ENCODE measurements at regions not wholly inside any gene's neighbourhood (a gene's known extent, or its start where the extent isn't known, plus 50 kb on each side); places are given as distances from the start of the nearest gene placed in this dataset.

GRCh38 chr3:13975686-13976085 is 95.8 kb upstream of the WNT7A start:
- no peaks in the 10 kb centered on the region for H3K4me1 Mint-ChIP-seq
- H3K9me3 Mint-ChIP-seq: peaks cover 25% of the 10 kb centered on the region
- H3K36me3 Mint-ChIP-seq (ENCODE audit: low read depth): no peaks in the 10 kb centered on the region
- H3K27me3 Mint-ChIP-seq (ENCODE audit: low read depth): peaks cover 17% of the 10 kb centered on the region
- no peak for TF ChIP-seq CTCF (IDR thresholded peaks at IDR 0.05; ENCODE audit: unreplicated experiment in 3 of 3)
- no peak overlapping the region for H3K27ac Mint-ChIP-seq
- H3K4me3 Mint-ChIP-seq: no peak overlapping the region

GRCh38 chr3:13972679-13973379 is 93.0 kb upstream of the WNT7A start:
- Mint-ChIP-seq H3K27me3 (ENCODE audit: low read depth) (peaks cover 20% of the 10 kb centered on the region), H3K9me3 (peaks cover 23% of the 10 kb centered on the region), H3K4me3 (no peak overlapping the region), H3K27ac (no peak overlapping the region), H3K4me1 (no peaks in the 10 kb centered on the region), H3K36me3 (ENCODE audit: low read depth) (no peaks in the 10 kb centered on the region)
- TF ChIP-seq CTCF (IDR thresholded peaks at IDR 0.05; ENCODE audit: unreplicated experiment in 3 of 3): no peak

- Mint-ChIP-seq H3K27ac (no peak overlapping the region), H3K4me1 (no peaks in the 10 kb centered on the region), H3K4me3 (no peak overlapping the region), H3K36me3 (ENCODE audit: low read depth) (no peaks in the 10 kb centered on the region), H3K27me3 (ENCODE audit: low read depth) (peaks cover 29% of the 10 kb centered on the region), H3K9me3 (peaks cover 7% of the 10 kb centered on the region)
- no peak for TF ChIP-seq CTCF (IDR thresholded peaks at IDR 0.05; ENCODE audit: unreplicated experiment in 3 of 3)
Measured at GRCh38 chr3:13966302-13966701, 86.4 kb upstream of the WNT7A start.

GRCh38 chr3:13963137-13963886 is 83.4 kb upstream of the WNT7A start:
- H3K36me3 Mint-ChIP-seq (ENCODE audit: low read depth): no peaks in the 10 kb centered on the region
- no peak overlapping the region for H3K4me3 Mint-ChIP-seq
- H3K27ac Mint-ChIP-seq: no peak overlapping the region
- TF ChIP-seq CTCF (IDR thresholded peaks at IDR 0.05; ENCODE audit: unreplicated experiment in 3 of 3): no peak
- peaks cover 9% of the 10 kb centered on the region for H3K9me3 Mint-ChIP-seq
- H3K4me1 Mint-ChIP-seq: no peaks in the 10 kb centered on the region
- peaks cover 37% of the 10 kb centered on the region for H3K27me3 Mint-ChIP-seq (ENCODE audit: low read depth)

GRCh38 chr3:13954741-13955483 is 75.0 kb upstream of the WNT7A start:
- H3K4me1 Mint-ChIP-seq: peaks cover 8% of the 10 kb centered on the region
- H3K27ac Mint-ChIP-seq: no peak overlapping the region
- H3K27me3 Mint-ChIP-seq (ENCODE audit: low read depth): peaks cover 22% of the 10 kb centered on the region
- no peak overlapping the region for H3K4me3 Mint-ChIP-seq
- peaks cover 10% of the 10 kb centered on the region for H3K9me3 Mint-ChIP-seq
- no peaks in the 10 kb centered on the region for H3K36me3 Mint-ChIP-seq (ENCODE audit: low read depth)
- no peak for TF ChIP-seq CTCF (IDR thresholded peaks at IDR 0.05; ENCODE audit: unreplicated experiment in 3 of 3)
